GM19452 (cell line): ENCODE measurements at regions not wholly inside any gene's neighbourhood (a gene's known extent, or its start where the extent isn't known, plus 50 kb on each side); places are given as distances from the start of the nearest gene placed in this dataset.

Source experiments
- ATAC-seq: cut with Tn5 transposase; IDR thresholded peaks from one replicate; pipeline ENCODE4 v1.9.1; 2021; ENCODE audit not compliant: unreplicated experiment

GRCh38 chr9:110047955-110048402, 160.0 kb downstream of the C9orf152 start:
- ATAC-seq, result peak; percentile 39

- peak; percentile 71 for ATAC-seq
Measured at GRCh38 chr9:110048403-110048975, 159.5 kb downstream of the C9orf152 start.

GRCh38 chr9:110048976-110049698, 158.8 kb downstream of the C9orf152 start:
- peak; percentile 4 for ATAC-seq

- no peak for ATAC-seq
Measured at GRCh38 chr9:110049699-110050450, 158.1 kb downstream of the C9orf152 start.

- peak; percentile 57 for ATAC-seq
Measured at GRCh38 chr9:110050925-110051355, 157.0 kb downstream of the C9orf152 start.

- ATAC-seq, result no peak
Measured at GRCh38 chr9:110056062-110056461, 151.9 kb downstream of the C9orf152 start.

GRCh38 chr9:110058304-110058953, 149.5 kb downstream of the C9orf152 start:
- ATAC-seq, result peak; percentile 73

- ATAC-seq, result no peak
Measured at GRCh38 chr9:110059461-110059860, 148.5 kb downstream of the C9orf152 start.

GRCh38 chr9:110064803-110065202, 143.2 kb downstream of the C9orf152 start:
- peak; percentile 63 for ATAC-seq

GRCh38 chr9:110065532-110065931, 142.4 kb downstream of the C9orf152 start:
- ATAC-seq, result peak; percentile 72

- no peak for ATAC-seq
Measured at GRCh38 chr9:110066929-110067716, 140.8 kb downstream of the C9orf152 start.

- ATAC-seq, result no peak
Measured at GRCh38 chr9:110068212-110068611, 139.7 kb downstream of the C9orf152 start.

GRCh38 chr9:110069326-110070248, 138.4 kb downstream of the C9orf152 start:
- ATAC-seq, result no peak

GRCh38 chr9:110072597-110073355, 135.2 kb downstream of the C9orf152 start:
- ATAC-seq, result no peak

- ATAC-seq, result no peak
Measured at GRCh38 chr9:110073356-110073905, 134.5 kb downstream of the C9orf152 start.

GRCh38 chr9:110076894-110077725, 130.8 kb downstream of the C9orf152 start:
- no peak for ATAC-seq

- no peak for ATAC-seq
Measured at GRCh38 chr9:110077925-110078324, 130.0 kb downstream of the C9orf152 start.

GRCh38 chr9:110078604-110079003, 129.4 kb downstream of the C9orf152 start:
- ATAC-seq, result no peak
